Hematopoietic multipotent progenitor cell treated with erythropoietin and hydrocortisone succinate and interleukin-3 and kit ligand, for 4 days (in vitro differentiated cells): ENCODE measurements at regions not wholly inside any gene's neighbourhood (a gene's known extent, or its start where the extent isn't known, plus 50 kb on each side); places are given as distances from the start of the nearest gene placed in this dataset.

ENCODE experiments used
- DNase-seq: peaks from one replicate; pipeline ENCODE4 v3.0.0-alpha.2; 2015

- peak; percentile 91 for DNase-seq
Measured at GRCh38 chr1:182149411-182149965, 88.0 kb upstream of the ZNF648 start.

GRCh38 chr1:182147951-182148350 lies 86.4 kb upstream of the ZNF648 start:
- DNase-seq = no peak

GRCh38 chr1:182147136-182147820 lies 85.8 kb upstream of the ZNF648 start:
- DNase-seq = peak; percentile 85

- DNase-seq = no peak
Measured at GRCh38 chr1:182146286-182146685, 84.8 kb upstream of the ZNF648 start.

GRCh38 chr1:182145441-182145840 lies 83.9 kb upstream of the ZNF648 start:
- no peak for DNase-seq

GRCh38 chr1:182144646-182145030 lies 83.1 kb upstream of the ZNF648 start:
- peak; percentile 61 for DNase-seq

- peak; percentile 89 for DNase-seq
Measured at GRCh38 chr1:182143825-182144645, 82.5 kb upstream of the ZNF648 start.

- DNase-seq = peak; percentile 94
Measured at GRCh38 chr1:182143154-182143657, 81.7 kb upstream of the ZNF648 start.

GRCh38 chr1:182142621-182143020 lies 81.1 kb upstream of the ZNF648 start:
- DNase-seq = no peak

- DNase-seq = no peak
Measured at GRCh38 chr1:182141040-182141439, 79.5 kb upstream of the ZNF648 start.

GRCh38 chr1:182139496-182139895 lies 78.0 kb upstream of the ZNF648 start:
- DNase-seq = peak; percentile 57

GRCh38 chr1:182137546-182137945 lies 76.0 kb upstream of the ZNF648 start:
- no peak for DNase-seq

- DNase-seq = peak; percentile 61
Measured at GRCh38 chr1:182135946-182136345, 74.4 kb upstream of the ZNF648 start.

- no peak for DNase-seq
Measured at GRCh38 chr1:182134257-182134656, 72.7 kb upstream of the ZNF648 start.

- no peak for DNase-seq
Measured at GRCh38 chr1:182133181-182133580, 71.7 kb upstream of the ZNF648 start.

- no peak for DNase-seq
Measured at GRCh38 chr1:182129398-182129797, 67.9 kb upstream of the ZNF648 start.

- DNase-seq = no peak
Measured at GRCh38 chr1:182128502-182128901, 67.0 kb upstream of the ZNF648 start.

- no peak for DNase-seq
Measured at GRCh38 chr1:182127656-182128055, 66.1 kb upstream of the ZNF648 start.

GRCh38 chr1:182126272-182126800 lies 64.8 kb upstream of the ZNF648 start:
- DNase-seq = peak; percentile 43

GRCh38 chr1:182122913-182123260 lies 61.4 kb upstream of the ZNF648 start:
- DNase-seq = no peak

- DNase-seq = no peak
Measured at GRCh38 chr1:182122256-182122912, 60.9 kb upstream of the ZNF648 start.

GRCh38 chr1:182121787-182122186 lies 60.3 kb upstream of the ZNF648 start:
- DNase-seq = no peak
